Astrocyte (in vitro differentiated cells and primary cell): ENCODE measurements at regions not wholly inside any gene's neighbourhood (a gene's known extent, or its start where the extent isn't known, plus 50 kb on each side); places are given as distances from the start of the nearest gene placed in this dataset.

Experiments
- CTCF ChIP-seq: IDR thresholded peaks from 2 replicates; pipeline ENCODE4 v1.5.1; 2011; ENCODE audit warnings: low read depth, mild to moderate bottlenecking, inconsistent platforms, low read length, moderate library complexity; ENCODE audit not compliant: insufficient read depth
- EZH2 ChIP-seq: IDR thresholded peaks from 2 replicates; pipeline ENCODE4 v1.6.1; 2012; ENCODE audit warnings: mild to moderate bottlenecking, low read length, inconsistent platforms; ENCODE audit not compliant: insufficient read depth

GRCh38 chr4:26076896-26077295 is 162.9 kb downstream of the SMIM20 start:
- TF ChIP-seq EZH2: no peak
- TF ChIP-seq CTCF: no peak
